ENCODE measurements at regions not wholly inside any gene's neighbourhood (a gene's known extent, or its start where the extent isn't known, plus 50 kb on each side); places are given as distances from the start of the nearest gene placed in this dataset.

- Histone ChIP-seq H4K20me1 (ENCODE audit: control insufficient read depth, extremely low read depth, insufficient read depth, low read length) (no peaks in the 10 kb centered on the region), H3K9me1 (ENCODE audit: control insufficient read depth, extremely low read depth, insufficient read depth, low read length) (no peaks in the 10 kb centered on the region), H2AFZ (ENCODE audit: control insufficient read depth, low read length) (no peak overlapping the region), H3K4me3 (ENCODE audit: control insufficient read depth in 2 of 3, extremely low read depth in 1 of 3, insufficient read depth in 2 of 3, low read depth in 1 of 3, low read length in 3 of 3) (no peak overlapping the region), H3K4me2 (ENCODE audit: control insufficient read depth, extremely low read depth, insufficient read depth, low read depth, low read length) (no peak overlapping the region), H3K27me3 (ENCODE audit: control insufficient read depth, extremely low read depth, insufficient read depth, low read length) (no peaks in the 10 kb centered on the region), H3K36me3 (ENCODE audit: control insufficient read depth in 2 of 2, extremely low read depth in 1 of 2, insufficient read depth in 2 of 2, low read length in 2 of 2) (no peaks in the 10 kb centered on the region), H3K9ac (ENCODE audit: control insufficient read depth, extremely low read depth, insufficient read depth, low read length) (no peak overlapping the region), H3K9me3 (ENCODE audit: control insufficient read depth, low read depth, low read length) (no peaks in the 10 kb centered on the region), H3K4me1 (ENCODE audit: control insufficient read depth, extremely low read depth, insufficient read depth, low read length) (no peaks in the 10 kb centered on the region), H3K79me2 (ENCODE audit: control insufficient read depth, insufficient read depth, low read length) (no peaks in the 10 kb centered on the region), H3K27ac (ENCODE audit: control insufficient read depth, insufficient read depth, low read length) (no peak overlapping the region)
- TF ChIP-seq CTCF (optimal IDR thresholded peaks at IDR 0.05 in 1 of 3, IDR thresholded peaks at IDR 0.05 in 1 of 3, conservative IDR thresholded peaks at IDR 0.05 in 1 of 3; ENCODE audit: extremely low read depth in 1 of 3, insufficient read depth in 2 of 3, low read length in 3 of 3) (no peak), EZH2 (IDR thresholded peaks at IDR 0.05; ENCODE audit: low read length) (no peak)
- no peak for FAIRE-seq
- no peak for DNase-seq (ENCODE audit: low read depth, low spot score)
- dilution Hi-C loops (cut with MboI; ENCODE audit: extremely low pct_ligation_motif_present, low sequenced_read_pairs) = no loop called here
These were observed 101.6 kb downstream of the RPL22L1 start for GRCh38 chr3:170768334-170768801.

GRCh38 chr3:170767576-170767941, 102.4 kb downstream of the RPL22L1 start:
- H3K9me1 ChIP-seq (ENCODE audit: control insufficient read depth, extremely low read depth, insufficient read depth, low read length) = no peaks in the 10 kb centered on the region
- FAIRE-seq (no peak), DNase-seq (ENCODE audit: low read depth, low spot score) (no peak)
- dilution Hi-C loops (cut with MboI; ENCODE audit: extremely low pct_ligation_motif_present, low sequenced_read_pairs) = no loop called here
- no peak overlapping the region for H3K4me3 ChIP-seq (ENCODE audit: control insufficient read depth in 2 of 3, extremely low read depth in 1 of 3, insufficient read depth in 2 of 3, low read depth in 1 of 3, low read length in 3 of 3)
- H3K9ac ChIP-seq (ENCODE audit: control insufficient read depth, extremely low read depth, insufficient read depth, low read length) = no peak overlapping the region
- H3K9me3 ChIP-seq (ENCODE audit: control insufficient read depth, low read depth, low read length) = no peaks in the 10 kb centered on the region
- H3K4me2 ChIP-seq (ENCODE audit: control insufficient read depth, extremely low read depth, insufficient read depth, low read depth, low read length) = no peak overlapping the region
- no peaks in the 10 kb centered on the region for H4K20me1 ChIP-seq (ENCODE audit: control insufficient read depth, extremely low read depth, insufficient read depth, low read length)
- H3K36me3 ChIP-seq (ENCODE audit: control insufficient read depth in 2 of 2, extremely low read depth in 1 of 2, insufficient read depth in 2 of 2, low read length in 2 of 2) = no peaks in the 10 kb centered on the region
- no peaks in the 10 kb centered on the region for H3K27me3 ChIP-seq (ENCODE audit: control insufficient read depth, extremely low read depth, insufficient read depth, low read length)
- H3K27ac ChIP-seq (ENCODE audit: control insufficient read depth, insufficient read depth, low read length) = no peak overlapping the region
- H3K79me2 ChIP-seq (ENCODE audit: control insufficient read depth, insufficient read depth, low read length) = no peaks in the 10 kb centered on the region
- H3K4me1 ChIP-seq (ENCODE audit: control insufficient read depth, extremely low read depth, insufficient read depth, low read length) = no peaks in the 10 kb centered on the region
- TF ChIP-seq CTCF (optimal IDR thresholded peaks at IDR 0.05 in 1 of 3, IDR thresholded peaks at IDR 0.05 in 1 of 3, conservative IDR thresholded peaks at IDR 0.05 in 1 of 3; ENCODE audit: extremely low read depth in 1 of 3, insufficient read depth in 2 of 3, low read length in 3 of 3) = no peak
- H2AFZ ChIP-seq (ENCODE audit: control insufficient read depth, low read length) = no peak overlapping the region
